ENCODE measurements at regions not wholly inside any gene's neighbourhood (a gene's known extent, or its start where the extent isn't known, plus 50 kb on each side); places are given as distances from the start of the nearest gene placed in this dataset.
"Not testable (repeated sequence)": the region's sequence is repeated elsewhere in the genome, so short reads cannot be mapped to it uniquely, and the experiment has no call there.

DNA sequence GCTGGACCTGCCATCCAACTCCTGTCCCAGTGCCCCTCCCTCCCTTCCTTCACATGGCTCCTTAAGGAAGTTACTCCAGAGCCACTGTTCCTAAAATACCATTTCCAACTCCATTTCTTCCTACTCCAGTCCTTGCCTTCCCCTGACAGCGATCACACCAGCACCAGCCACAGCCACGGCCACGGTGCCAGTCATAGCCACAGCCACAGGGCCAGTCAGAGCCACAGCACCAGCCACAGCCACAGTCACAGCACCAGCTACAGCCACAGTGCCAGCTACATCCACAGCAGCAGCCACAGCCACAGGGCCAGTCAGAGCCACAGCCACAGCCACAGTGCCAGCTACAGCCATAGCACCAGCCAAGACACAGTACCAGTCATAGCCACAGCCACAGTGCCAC is 110.7 kb upstream of the IRX2 start:
- H3K79me2 ChIP-seq (ENCODE audit: control insufficient read depth, insufficient read depth, low read length); H3K4me3 ChIP-seq; intact Hi-C loops (cut with micrococcal nuclease; ENCODE audit: unreplicated experiment); H3K36me3 ChIP-seq (ENCODE audit: control insufficient read depth in 2 of 2, insufficient read depth in 2 of 2, low read length in 1 of 2); H3K4me2 ChIP-seq (ENCODE audit: control insufficient read depth, insufficient read depth); H3K9ac ChIP-seq (ENCODE audit: control insufficient read depth, insufficient read depth, low read length); CTCF ChIA-PET; DNase-seq (ENCODE audit: low read depth, low spot score); H3K9me3 ChIP-seq (replicated peaks; ENCODE audit: control insufficient read depth, insufficient read depth, low read length); BruUV-seq (replicated peaks); RAD21 ChIA-PET (ENCODE audit: unreplicated experiment); H3K4me1 ChIP-seq (ENCODE audit: control insufficient read depth, insufficient read depth, low read length); POLR2A ChIA-PET; H2AFZ ChIP-seq (ENCODE audit: control insufficient read depth, low read depth, low read length); H4K20me1 ChIP-seq (ENCODE audit: control insufficient read depth, insufficient read depth); ATAC-seq; H3K27me3 ChIP-seq (replicated peaks in 1 of 2; ENCODE audit: control insufficient read depth in 2 of 2, insufficient read depth in 2 of 2, low read length in 1 of 2); FAIRE-seq; SMC1A ChIA-PET (ENCODE audit: uncharacterized antibody, unreplicated experiment); in situ Hi-C loops (cut with MboI); H3K27ac ChIP-seq (ENCODE audit: control insufficient read depth, insufficient read depth): not testable (repeated sequence)
- 45% methylated on average over 3 of the region's 3 CpGs for WGBS (ENCODE audit: insufficient coverage, insufficient replicate concordance, low lambda C conversion rate, missing lambda C conversion rate)

DNA sequence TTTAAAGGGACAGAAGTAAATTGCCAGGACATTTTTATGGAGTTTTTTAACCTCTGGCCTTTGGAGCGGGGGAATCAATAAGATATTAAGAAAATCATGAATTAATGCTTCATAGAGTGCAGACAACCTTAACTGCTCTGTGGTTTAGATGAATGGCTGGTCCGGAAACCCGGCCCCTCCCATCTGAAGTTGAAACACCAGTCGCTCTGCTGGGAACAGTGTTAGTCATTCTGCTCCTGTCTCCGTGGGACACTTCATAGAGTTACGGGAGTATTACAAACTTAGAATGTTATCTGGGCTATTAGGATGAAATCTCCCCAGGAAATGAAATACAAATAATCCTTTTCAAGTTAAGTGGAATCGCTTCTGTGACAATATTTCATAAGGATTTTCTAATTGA is 110.1 kb upstream of the IRX2 start:
- 38% methylated on average over 7 of the region's 7 CpGs for WGBS (ENCODE audit: insufficient coverage, insufficient replicate concordance, low lambda C conversion rate, missing lambda C conversion rate)
- no peaks in the 10 kb centered on the region for H3K79me2 ChIP-seq (ENCODE audit: control insufficient read depth, insufficient read depth, low read length)
- in situ Hi-C loops (cut with MboI) (no loop called here), intact Hi-C loops (cut with micrococcal nuclease; ENCODE audit: unreplicated experiment) (no loop called here)
- ATAC-seq (no peak), FAIRE-seq (no peak), DNase-seq (ENCODE audit: low read depth, low spot score) (no peak)
- TF ChIP-seq ZNF24 (IDR thresholded peaks at IDR 0.05), result no peak
- no peak for TF ChIP-seq EED (IDR thresholded peaks at IDR 0.05; ENCODE audit: low read depth)
- TF ChIP-seq EZH2 (IDR thresholded peaks at IDR 0.05; ENCODE audit: borderline replicate concordance, control insufficient read depth, low read depth, low read length), result no peak
- TF ChIP-seq KAT2A (conservative IDR thresholded peaks at IDR 0.05; ENCODE audit: control insufficient read depth, low read depth, low read length), result no peak
- TF ChIP-seq, protein P1, sequence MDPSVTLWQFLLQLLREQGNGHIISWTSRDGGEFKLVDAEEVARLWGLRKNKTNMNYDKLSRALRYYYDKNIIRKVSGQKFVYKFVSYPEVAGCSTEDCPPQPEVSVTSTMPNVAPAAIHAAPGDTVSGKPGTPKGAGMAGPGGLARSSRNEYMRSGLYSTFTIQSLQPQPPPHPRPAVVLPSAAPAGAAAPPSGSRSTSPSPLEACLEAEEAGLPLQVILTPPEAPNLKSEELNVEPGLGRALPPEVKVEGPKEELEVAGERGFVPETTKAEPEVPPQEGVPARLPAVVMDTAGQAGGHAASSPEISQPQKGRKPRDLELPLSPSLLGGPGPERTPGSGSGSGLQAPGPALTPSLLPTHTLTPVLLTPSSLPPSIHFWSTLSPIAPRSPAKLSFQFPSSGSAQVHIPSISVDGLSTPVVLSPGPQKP (IDR thresholded peaks at IDR 0.05; ENCODE audit: low read depth, low read length), result no peak
- no peak for TF ChIP-seq JUNB (IDR thresholded peaks at IDR 0.05)
- TF ChIP-seq NR2C2 (IDR thresholded peaks at IDR 0.05; ENCODE audit: borderline replicate concordance, control insufficient read depth, insufficient read length, low read depth), result no peak
- no peaks in the 10 kb centered on the region for H4K20me1 ChIP-seq (ENCODE audit: control insufficient read depth, insufficient read depth)
- ChIA-PET POLR2A (no interaction called here), RAD21 (ENCODE audit: unreplicated experiment) (no interaction called here), SMC1A (ENCODE audit: uncharacterized antibody, unreplicated experiment) (no interaction called here), CTCF (no interaction called here)
- no peak overlapping the region for H3K9ac ChIP-seq (ENCODE audit: control insufficient read depth, insufficient read depth, low read length)
- H3K27ac ChIP-seq (ENCODE audit: control insufficient read depth, insufficient read depth), result no peak overlapping the region
- no peaks in the 10 kb centered on the region; the same call in 2 of the 3 replicates for H3K9me3 ChIP-seq (replicated peaks; ENCODE audit: control insufficient read depth, insufficient read depth, low read length)
- no TSS peak for BruUV-seq (replicated peaks)
- H3K4me2 ChIP-seq (ENCODE audit: control insufficient read depth, insufficient read depth), result no peak overlapping the region
- H3K4me1 ChIP-seq (ENCODE audit: control insufficient read depth, insufficient read depth, low read length), result no peaks in the 10 kb centered on the region
- H3K27me3 ChIP-seq (replicated peaks in 1 of 2; ENCODE audit: control insufficient read depth in 2 of 2, insufficient read depth in 2 of 2, low read length in 1 of 2), result no peaks in the 10 kb centered on the region
- H2AFZ ChIP-seq (ENCODE audit: control insufficient read depth, low read depth, low read length), result no peak overlapping the region
- no peak overlapping the region for H3K4me3 ChIP-seq
- no peaks in the 10 kb centered on the region for H3K36me3 ChIP-seq (ENCODE audit: control insufficient read depth in 2 of 2, insufficient read depth in 2 of 2, low read length in 1 of 2)
